DOHH2 (cell line): ENCODE measurements at regions not wholly inside any gene's neighbourhood (a gene's known extent, or its start where the extent isn't known, plus 50 kb on each side); places are given as distances from the start of the nearest gene placed in this dataset.

ENCODE experiments used
- CTCF ChIP-seq: fragments of 200-600 bp; sonication (generic); IDR thresholded peaks from one replicate; pipeline ENCODE4 v1.5.1; 2014; ENCODE audit warnings: antibody characterized with exemption, mild to moderate bottlenecking, low read depth, low read length; ENCODE audit not compliant: poor library complexity, severe bottlenecking
- EZH2phosphoT487 ChIP-seq: fragments of 200-600 bp; sonication (generic); IDR thresholded peaks from 2 replicates; pipeline ENCODE4 v1.6.1; 2017; ENCODE audit warnings: borderline replicate concordance, mild to moderate bottlenecking, antibody characterized with exemption, low read length, moderate library complexity, mixed read lengths

DNA sequence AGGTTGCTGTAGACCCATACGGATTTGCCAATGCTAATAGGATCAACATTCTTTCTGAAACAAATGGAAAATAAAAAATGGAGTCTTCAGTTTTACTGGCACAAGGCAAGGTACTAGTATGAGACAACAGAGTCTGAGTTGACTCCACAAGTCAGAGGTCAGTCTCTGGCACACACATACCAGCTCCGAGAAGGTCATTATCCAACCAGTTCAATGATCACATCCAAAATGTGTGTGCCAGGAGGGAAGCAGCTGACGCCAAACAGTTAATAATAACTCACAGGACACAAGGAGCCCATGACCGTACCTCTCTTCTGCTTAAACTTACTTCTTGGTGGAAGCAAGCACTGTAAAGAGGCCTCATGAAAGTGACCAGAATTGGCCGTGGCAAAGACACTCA lies 528.6 kb downstream of the ZNF516 start:
- TF ChIP-seq CTCF = no peak
- no peak for TF ChIP-seq EZH2phosphoT487
